ENCODE measurements at regions not wholly inside any gene's neighbourhood (a gene's known extent, or its start where the extent isn't known, plus 50 kb on each side); places are given as distances from the start of the nearest gene placed in this dataset.

GRCh38 chr7:115693779-115694178 is 336.8 kb downstream of the TFEC start:
- no peak overlapping the region for H3K4ac ChIP-seq (ENCODE audit: low read depth in 1 of 2, low read length in 2 of 2)
- no peak overlapping the region for H2AFZ ChIP-seq (ENCODE audit: low read depth, low read length)
- no peak overlapping the region for H2BK120ac ChIP-seq (ENCODE audit: low read depth, low read length)
- no peak overlapping the region for H3K23ac ChIP-seq (ENCODE audit: low read length in 2 of 2)
- no peak overlapping the region for H2BK15ac ChIP-seq (ENCODE audit: low read depth, poor library complexity, severe bottlenecking)
- no peak overlapping the region for H4K91ac ChIP-seq (ENCODE audit: low read length)
- no peaks in the 10 kb centered on the region for H3K4me1 ChIP-seq (ENCODE audit: control insufficient read depth, insufficient read depth, low read depth, low read length)
- no peaks in the 10 kb centered on the region for H3K27me3 ChIP-seq (ENCODE audit: control insufficient read depth in 1 of 2, insufficient read depth in 1 of 2, low read length in 2 of 2)
- H2BK5ac ChIP-seq (ENCODE audit: low read depth, low read length, poor library complexity, severe bottlenecking): no peak overlapping the region
- H3K4me3 ChIP-seq (ENCODE audit: insufficient read depth in 1 of 2, low read depth in 1 of 2, low read length in 2 of 2): no peak overlapping the region
- no peaks in the 10 kb centered on the region for H3K9me3 ChIP-seq (ENCODE audit: control insufficient read depth, low read length)
- H2BK12ac ChIP-seq (ENCODE audit: low read length in 2 of 2): no peak overlapping the region
- H3K27ac ChIP-seq (ENCODE audit: low read length, poor library complexity, severe bottlenecking): no peak overlapping the region
- H3K9ac ChIP-seq (ENCODE audit: low read length): no peak overlapping the region
- no peak overlapping the region for H3K14ac ChIP-seq (ENCODE audit: low read length in 2 of 2)
- H3K18ac ChIP-seq (ENCODE audit: low read depth in 1 of 2, low read length in 2 of 2): no peak overlapping the region
- no peaks in the 10 kb centered on the region for H3K79me1 ChIP-seq (replicated peaks; ENCODE audit: low read length, poor library complexity, severe bottlenecking)
- no peak overlapping the region for H4K8ac ChIP-seq (ENCODE audit: low read length)
- H2AK5ac ChIP-seq (ENCODE audit: low read length, severe bottlenecking): no peak overlapping the region
- 43% methylated on average over 1 of the region's 4 CpGs for WGBS
- DNase-seq: no peak
- H3K36me3 ChIP-seq (ENCODE audit: control insufficient read depth in 1 of 2, insufficient read depth in 2 of 2, low read depth in 1 of 2, low read length in 2 of 2): no peaks in the 10 kb centered on the region
- no peak overlapping the region for H3K4me2 ChIP-seq (ENCODE audit: low read length, poor library complexity, severe bottlenecking)

DNA sequence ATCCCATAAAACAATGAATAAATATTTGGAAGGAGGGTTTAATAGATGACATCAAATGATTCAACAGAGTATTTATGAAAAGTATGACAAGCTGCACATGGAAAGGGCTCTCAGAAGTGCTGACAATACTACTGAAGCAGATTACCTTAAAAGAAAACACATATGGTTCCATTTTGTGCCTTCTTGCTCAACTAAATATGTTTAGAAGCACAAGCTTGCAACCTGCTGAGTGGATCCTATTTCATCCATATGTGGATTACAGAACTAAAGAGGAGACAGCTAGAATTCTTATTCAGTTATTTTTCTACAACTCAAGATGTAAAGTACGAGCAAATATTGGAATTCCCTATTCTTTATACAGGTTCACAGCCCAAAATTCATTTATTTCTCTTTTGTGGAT is 340.6 kb downstream of the TFEC start:
- H3K27me3 ChIP-seq (ENCODE audit: control insufficient read depth in 1 of 2, insufficient read depth in 1 of 2, low read length in 2 of 2): no peaks in the 10 kb centered on the region
- H4K8ac ChIP-seq (ENCODE audit: low read length): no peak overlapping the region
- H3K27ac ChIP-seq (ENCODE audit: low read length, poor library complexity, severe bottlenecking): no peak overlapping the region
- H2BK5ac ChIP-seq (ENCODE audit: low read depth, low read length, poor library complexity, severe bottlenecking): no peak overlapping the region
- no peak overlapping the region for H2BK12ac ChIP-seq (ENCODE audit: low read length in 2 of 2)
- H2AFZ ChIP-seq (ENCODE audit: low read depth, low read length): no peak overlapping the region
- no peaks in the 10 kb centered on the region for H3K36me3 ChIP-seq (ENCODE audit: control insufficient read depth in 1 of 2, insufficient read depth in 2 of 2, low read depth in 1 of 2, low read length in 2 of 2)
- H3K9me3 ChIP-seq (ENCODE audit: control insufficient read depth, low read length): no peaks in the 10 kb centered on the region
- H3K4me1 ChIP-seq (ENCODE audit: control insufficient read depth, insufficient read depth, low read depth, low read length): no peaks in the 10 kb centered on the region
- WGBS: 87% methylated on average over 1 of the region's 1 CpG
- H3K4me2 ChIP-seq (ENCODE audit: low read length, poor library complexity, severe bottlenecking): no peak overlapping the region
- no peak overlapping the region for H3K23ac ChIP-seq (ENCODE audit: low read length in 2 of 2)
- H2BK120ac ChIP-seq (ENCODE audit: low read depth, low read length): no peak overlapping the region
- no peak overlapping the region for H3K18ac ChIP-seq (ENCODE audit: low read depth in 1 of 2, low read length in 2 of 2)
- DNase-seq: no peak
- H3K9ac ChIP-seq (ENCODE audit: low read length): no peak overlapping the region
- H2AK5ac ChIP-seq (ENCODE audit: low read length, severe bottlenecking): no peak overlapping the region
- no peaks in the 10 kb centered on the region for H3K79me1 ChIP-seq (replicated peaks; ENCODE audit: low read length, poor library complexity, severe bottlenecking)
- no peak overlapping the region for H2BK15ac ChIP-seq (ENCODE audit: low read depth, poor library complexity, severe bottlenecking)
- no peak overlapping the region for H3K4me3 ChIP-seq (ENCODE audit: insufficient read depth in 1 of 2, low read depth in 1 of 2, low read length in 2 of 2)
- no peak overlapping the region for H4K91ac ChIP-seq (ENCODE audit: low read length)
- H3K14ac ChIP-seq (ENCODE audit: low read length in 2 of 2): no peak overlapping the region
- H3K4ac ChIP-seq (ENCODE audit: low read depth in 1 of 2, low read length in 2 of 2): no peak overlapping the region

- H2BK5ac ChIP-seq (ENCODE audit: low read depth, low read length, poor library complexity, severe bottlenecking): no peak overlapping the region
- no peak overlapping the region for H3K4ac ChIP-seq (ENCODE audit: low read depth in 1 of 2, low read length in 2 of 2)
- H3K4me2 ChIP-seq (ENCODE audit: low read length, poor library complexity, severe bottlenecking): no peak overlapping the region
- no peak overlapping the region for H3K14ac ChIP-seq (ENCODE audit: low read length in 2 of 2)
- H2BK15ac ChIP-seq (ENCODE audit: low read depth, poor library complexity, severe bottlenecking): no peak overlapping the region
- H2BK120ac ChIP-seq (ENCODE audit: low read depth, low read length): no peak overlapping the region
- H4K8ac ChIP-seq (ENCODE audit: low read length): no peak overlapping the region
- no peak overlapping the region for H3K4me3 ChIP-seq (ENCODE audit: insufficient read depth in 1 of 2, low read depth in 1 of 2, low read length in 2 of 2)
- no peaks in the 10 kb centered on the region for H3K4me1 ChIP-seq (ENCODE audit: control insufficient read depth, insufficient read depth, low read depth, low read length)
- 93% methylated on average over 3 of the region's 3 CpGs for WGBS
- H3K27me3 ChIP-seq (ENCODE audit: control insufficient read depth in 1 of 2, insufficient read depth in 1 of 2, low read length in 2 of 2): no peaks in the 10 kb centered on the region
- no peaks in the 10 kb centered on the region for H3K9me3 ChIP-seq (ENCODE audit: control insufficient read depth, low read length)
- no peaks in the 10 kb centered on the region for H3K79me1 ChIP-seq (replicated peaks; ENCODE audit: low read length, poor library complexity, severe bottlenecking)
- DNase-seq: no peak
- no peak overlapping the region for H2AK5ac ChIP-seq (ENCODE audit: low read length, severe bottlenecking)
- no peak overlapping the region for H2AFZ ChIP-seq (ENCODE audit: low read depth, low read length)
- no peak overlapping the region for H3K9ac ChIP-seq (ENCODE audit: low read length)
- H2BK12ac ChIP-seq (ENCODE audit: low read length in 2 of 2): no peak overlapping the region
- H3K23ac ChIP-seq (ENCODE audit: low read length in 2 of 2): no peak overlapping the region
- H3K36me3 ChIP-seq (ENCODE audit: control insufficient read depth in 1 of 2, insufficient read depth in 2 of 2, low read depth in 1 of 2, low read length in 2 of 2): no peaks in the 10 kb centered on the region
- no peak overlapping the region for H3K18ac ChIP-seq (ENCODE audit: low read depth in 1 of 2, low read length in 2 of 2)
- no peak overlapping the region for H3K27ac ChIP-seq (ENCODE audit: low read length, poor library complexity, severe bottlenecking)
- no peak overlapping the region for H4K91ac ChIP-seq (ENCODE audit: low read length)
Observed at GRCh38 chr7:115683093-115683492, 347.5 kb downstream of the TFEC start.

GRCh38 chr7:115682507-115682906 is 348.1 kb downstream of the TFEC start:
- H3K36me3 ChIP-seq (ENCODE audit: control insufficient read depth in 1 of 2, insufficient read depth in 2 of 2, low read depth in 1 of 2, low read length in 2 of 2): no peaks in the 10 kb centered on the region
- H3K79me1 ChIP-seq (replicated peaks; ENCODE audit: low read length, poor library complexity, severe bottlenecking): no peaks in the 10 kb centered on the region
- no peak overlapping the region for H4K8ac ChIP-seq (ENCODE audit: low read length)
- H3K4me2 ChIP-seq (ENCODE audit: low read length, poor library complexity, severe bottlenecking): no peak overlapping the region
- H3K4me1 ChIP-seq (ENCODE audit: control insufficient read depth, insufficient read depth, low read depth, low read length): no peaks in the 10 kb centered on the region
- H3K23ac ChIP-seq (ENCODE audit: low read length in 2 of 2): no peak overlapping the region
- no peak overlapping the region for H3K4ac ChIP-seq (ENCODE audit: low read depth in 1 of 2, low read length in 2 of 2)
- no peaks in the 10 kb centered on the region for H3K27me3 ChIP-seq (ENCODE audit: control insufficient read depth in 1 of 2, insufficient read depth in 1 of 2, low read length in 2 of 2)
- no peak overlapping the region for H2BK15ac ChIP-seq (ENCODE audit: low read depth, poor library complexity, severe bottlenecking)
- H3K9ac ChIP-seq (ENCODE audit: low read length): no peak overlapping the region
- H2BK5ac ChIP-seq (ENCODE audit: low read depth, low read length, poor library complexity, severe bottlenecking): no peak overlapping the region
- no peak overlapping the region for H2AFZ ChIP-seq (ENCODE audit: low read depth, low read length)
- no peak overlapping the region for H3K14ac ChIP-seq (ENCODE audit: low read length in 2 of 2)
- H3K4me3 ChIP-seq (ENCODE audit: insufficient read depth in 1 of 2, low read depth in 1 of 2, low read length in 2 of 2): no peak overlapping the region
- DNase-seq: no peak
- H2BK120ac ChIP-seq (ENCODE audit: low read depth, low read length): no peak overlapping the region
- H2AK5ac ChIP-seq (ENCODE audit: low read length, severe bottlenecking): no peak overlapping the region
- no peaks in the 10 kb centered on the region for H3K9me3 ChIP-seq (ENCODE audit: control insufficient read depth, low read length)
- 88% methylated on average over 3 of the region's 3 CpGs for WGBS
- H3K27ac ChIP-seq (ENCODE audit: low read length, poor library complexity, severe bottlenecking): no peak overlapping the region
- H4K91ac ChIP-seq (ENCODE audit: low read length): no peak overlapping the region
- H3K18ac ChIP-seq (ENCODE audit: low read depth in 1 of 2, low read length in 2 of 2): no peak overlapping the region
- H2BK12ac ChIP-seq (ENCODE audit: low read length in 2 of 2): no peak overlapping the region
